ENCODE measurements at regions not wholly inside any gene's neighbourhood (a gene's known extent, or its start where the extent isn't known, plus 50 kb on each side); places are given as distances from the start of the nearest gene placed in this dataset.

DNA sequence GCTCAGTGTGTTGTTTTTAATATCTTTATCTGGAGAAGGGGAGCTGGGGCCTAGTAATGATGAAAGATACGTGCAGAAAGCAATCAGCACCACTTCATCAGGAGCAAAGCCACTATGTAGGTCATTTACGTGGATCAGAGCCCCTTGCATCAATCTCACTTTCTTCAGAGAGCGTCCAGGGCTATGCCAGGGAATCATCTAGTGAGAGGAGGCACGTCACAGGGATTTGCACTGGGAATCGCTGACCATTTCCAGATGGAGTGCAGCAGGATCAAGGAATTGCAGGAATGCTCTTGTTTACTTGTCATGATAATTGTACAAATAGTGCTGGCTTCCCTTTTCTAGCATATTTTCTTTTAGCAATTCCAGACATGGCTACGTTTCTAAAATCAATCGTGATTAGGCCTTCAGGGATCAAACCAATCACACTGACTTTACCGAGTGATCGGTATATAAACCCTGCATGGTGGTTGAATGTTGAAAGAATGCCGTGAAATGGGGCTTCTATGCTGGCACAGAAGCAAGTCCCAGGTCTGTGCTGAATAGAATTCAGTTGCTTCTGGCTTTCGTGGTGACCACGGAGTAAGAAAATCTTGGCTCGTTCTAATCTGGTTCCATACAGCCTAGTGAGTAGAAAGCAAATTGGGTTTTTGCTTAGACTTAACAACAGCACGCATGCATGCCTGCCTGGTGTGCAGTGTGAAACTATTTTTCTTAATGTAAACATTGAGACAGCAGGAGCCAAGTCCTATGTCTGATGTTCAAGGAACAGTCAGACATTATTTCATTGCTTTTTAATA is 122.8 kb downstream of the TMEM200C start:
- no peak overlapping the region for H3K4me3 ChIP-seq
- no peaks in the 10 kb centered on the region for H3K9me3 ChIP-seq (ENCODE audit: low read depth, low read length)
- H3K36me3 ChIP-seq (ENCODE audit: insufficient read depth, low read length): no peaks in the 10 kb centered on the region
- TF ChIP-seq POLR2AphosphoS5 (IDR thresholded peaks at IDR 0.05; ENCODE audit: borderline replicate concordance, low read depth, low read length) (no peak), FOXP2 (optimal IDR thresholded peaks at IDR 0.05; ENCODE audit: control extremely low read depth, extremely low read length, insufficient read depth) (no peak), EZH2 (IDR thresholded peaks at IDR 0.05) (no peak)
- no peak overlapping the region for H3K27ac ChIP-seq
- H3K9ac ChIP-seq (ENCODE audit: insufficient read length): no peak overlapping the region
- DNase-seq (ENCODE audit: low read depth, low spot score): no peak

DNA sequence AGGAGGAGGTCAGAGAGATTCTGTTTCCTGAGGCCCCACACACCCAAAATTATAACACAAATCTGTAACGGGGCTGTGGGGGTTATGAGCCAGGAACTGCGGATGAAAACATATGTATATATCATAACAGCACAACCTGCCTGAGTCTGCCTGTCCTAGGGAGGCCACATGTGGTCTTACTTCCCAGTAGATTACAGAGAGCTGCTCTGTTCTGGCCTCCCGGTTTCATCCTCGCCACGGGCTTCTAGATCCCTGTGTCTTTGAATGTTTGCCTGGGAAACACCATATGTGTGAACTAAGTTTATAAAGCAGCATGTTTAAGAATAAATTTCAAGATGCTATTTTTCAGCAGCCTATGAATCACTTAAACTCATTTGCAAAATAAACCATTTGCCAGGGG is 124.0 kb downstream of the TMEM200C start:
- no peak overlapping the region for H3K27ac ChIP-seq
- no peaks in the 10 kb centered on the region for H3K36me3 ChIP-seq (ENCODE audit: insufficient read depth, low read length)
- TF ChIP-seq FOXP2 (optimal IDR thresholded peaks at IDR 0.05; ENCODE audit: control extremely low read depth, extremely low read length, insufficient read depth): no peak
- no peak for TF ChIP-seq POLR2AphosphoS5 (IDR thresholded peaks at IDR 0.05; ENCODE audit: borderline replicate concordance, low read depth, low read length)
- no peak for TF ChIP-seq EZH2 (IDR thresholded peaks at IDR 0.05)
- H3K9ac ChIP-seq (ENCODE audit: insufficient read length): no peak overlapping the region
- no peaks in the 10 kb centered on the region for H3K9me3 ChIP-seq (ENCODE audit: low read depth, low read length)
- H3K4me3 ChIP-seq: no peak overlapping the region
- DNase-seq (ENCODE audit: low read depth, low spot score): no peak

DNA sequence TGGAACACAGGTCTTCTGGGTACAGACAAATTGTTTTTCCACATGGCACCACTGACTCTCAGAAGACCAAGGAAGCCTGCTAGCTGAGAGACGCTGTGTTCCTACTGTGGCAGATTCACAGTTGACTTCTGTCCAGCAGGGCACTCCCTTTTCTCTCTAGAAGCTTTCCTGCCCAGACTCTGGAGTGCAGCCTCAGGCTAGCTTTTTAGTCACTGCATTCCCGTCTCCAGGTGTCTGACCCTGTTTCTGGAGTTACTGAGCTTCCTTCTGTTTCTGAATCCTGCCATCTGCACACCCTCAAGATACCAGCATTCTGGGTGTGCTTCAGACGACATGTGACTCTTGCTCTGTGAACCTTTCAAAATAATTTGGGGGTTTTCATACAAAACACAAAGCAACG is 125.1 kb downstream of the TMEM200C start:
- DNase-seq (ENCODE audit: low read depth, low spot score): no peak
- Histone ChIP-seq H3K9ac (ENCODE audit: insufficient read length) (no peak overlapping the region), H3K27ac (no peak overlapping the region), H3K36me3 (ENCODE audit: insufficient read depth, low read length) (no peaks in the 10 kb centered on the region), H3K4me3 (no peak overlapping the region), H3K9me3 (ENCODE audit: low read depth, low read length) (no peaks in the 10 kb centered on the region)
- TF ChIP-seq FOXP2 (optimal IDR thresholded peaks at IDR 0.05; ENCODE audit: control extremely low read depth, extremely low read length, insufficient read depth): no peak
- no peak for TF ChIP-seq EZH2 (IDR thresholded peaks at IDR 0.05)
- no peak for TF ChIP-seq POLR2AphosphoS5 (IDR thresholded peaks at IDR 0.05; ENCODE audit: borderline replicate concordance, low read depth, low read length)

GRCh38 chr18:5768454-5768853 is 126.9 kb downstream of the TMEM200C start:
- Histone ChIP-seq H3K9me3 (ENCODE audit: low read depth, low read length) (no peaks in the 10 kb centered on the region), H3K9ac (ENCODE audit: insufficient read length) (no peak overlapping the region), H3K36me3 (ENCODE audit: insufficient read depth, low read length) (no peaks in the 10 kb centered on the region), H3K27ac (no peak overlapping the region), H3K4me3 (no peak overlapping the region)
- DNase-seq (ENCODE audit: low read depth, low spot score): no peak
- TF ChIP-seq POLR2AphosphoS5 (IDR thresholded peaks at IDR 0.05; ENCODE audit: borderline replicate concordance, low read depth, low read length) (no peak), EZH2 (IDR thresholded peaks at IDR 0.05) (no peak), FOXP2 (optimal IDR thresholded peaks at IDR 0.05; ENCODE audit: control extremely low read depth, extremely low read length, insufficient read depth) (no peak)

DNA sequence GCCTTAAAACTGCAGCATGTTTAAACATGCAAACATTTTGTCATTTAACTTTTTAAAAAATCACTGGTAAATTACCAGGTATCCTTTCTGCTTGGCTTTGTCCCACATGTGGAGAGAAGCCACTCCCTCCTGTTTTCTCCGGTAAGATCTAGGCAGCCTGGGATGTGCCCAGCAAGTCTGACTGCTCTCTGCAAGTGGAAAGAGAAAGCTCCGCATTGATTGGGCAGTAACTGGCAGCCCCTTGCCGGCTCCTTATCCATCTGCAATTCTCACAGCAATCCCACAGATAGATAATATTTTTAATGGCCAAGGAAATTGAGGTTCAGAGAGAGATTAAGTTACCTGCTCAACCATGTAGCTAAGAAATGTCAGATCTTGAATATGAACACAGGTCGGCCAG is 136.1 kb downstream of the TMEM200C start:
- Histone ChIP-seq H3K9me3 (ENCODE audit: low read depth, low read length) (no peaks in the 10 kb centered on the region), H3K36me3 (ENCODE audit: insufficient read depth, low read length) (no peaks in the 10 kb centered on the region), H3K4me3 (no peak overlapping the region), H3K27ac (no peak overlapping the region), H3K9ac (ENCODE audit: insufficient read length) (no peak overlapping the region)
- no peak for TF ChIP-seq POLR2AphosphoS5 (IDR thresholded peaks at IDR 0.05; ENCODE audit: borderline replicate concordance, low read depth, low read length)
- DNase-seq (ENCODE audit: low read depth, low spot score): no peak

- H3K9me3 ChIP-seq (ENCODE audit: low read depth, low read length): no peaks in the 10 kb centered on the region
- H3K9ac ChIP-seq (ENCODE audit: insufficient read length): no peak overlapping the region
- no peak for TF ChIP-seq EZH2 (IDR thresholded peaks at IDR 0.05)
- TF ChIP-seq POLR2AphosphoS5 (IDR thresholded peaks at IDR 0.05; ENCODE audit: borderline replicate concordance, low read depth, low read length): no peak
- no peak for TF ChIP-seq FOXP2 (optimal IDR thresholded peaks at IDR 0.05; ENCODE audit: control extremely low read depth, extremely low read length, insufficient read depth)
These were observed 138.5 kb downstream of the TMEM200C start for GRCh38 chr18:5756823-5757222.

GRCh38 chr18:5747678-5748077 is 147.6 kb downstream of the TMEM200C start:
- no peak for DNase-seq (ENCODE audit: low read depth, low spot score)
- H3K27ac ChIP-seq: no peak overlapping the region
- no peak overlapping the region for H3K4me3 ChIP-seq
- TF ChIP-seq FOXP2 (optimal IDR thresholded peaks at IDR 0.05; ENCODE audit: control extremely low read depth, extremely low read length, insufficient read depth): no peak
- no peak for TF ChIP-seq POLR2AphosphoS5 (IDR thresholded peaks at IDR 0.05; ENCODE audit: borderline replicate concordance, low read depth, low read length)
- TF ChIP-seq EZH2 (IDR thresholded peaks at IDR 0.05): no peak
- H3K36me3 ChIP-seq (ENCODE audit: insufficient read depth, low read length): no peaks in the 10 kb centered on the region
- no peaks in the 10 kb centered on the region for H3K9me3 ChIP-seq (ENCODE audit: low read depth, low read length)
- no peak overlapping the region for H3K9ac ChIP-seq (ENCODE audit: insufficient read length)

More at GRCh38 chr18:5756823-5757222, 138.5 kb downstream of the TMEM200C start:
- no peak overlapping the region for H3K4me3 ChIP-seq
- no peak for DNase-seq (ENCODE audit: low read depth, low spot score)
- no peaks in the 10 kb centered on the region for H3K36me3 ChIP-seq (ENCODE audit: insufficient read depth, low read length)
- H3K27ac ChIP-seq: no peak overlapping the region

DNA sequence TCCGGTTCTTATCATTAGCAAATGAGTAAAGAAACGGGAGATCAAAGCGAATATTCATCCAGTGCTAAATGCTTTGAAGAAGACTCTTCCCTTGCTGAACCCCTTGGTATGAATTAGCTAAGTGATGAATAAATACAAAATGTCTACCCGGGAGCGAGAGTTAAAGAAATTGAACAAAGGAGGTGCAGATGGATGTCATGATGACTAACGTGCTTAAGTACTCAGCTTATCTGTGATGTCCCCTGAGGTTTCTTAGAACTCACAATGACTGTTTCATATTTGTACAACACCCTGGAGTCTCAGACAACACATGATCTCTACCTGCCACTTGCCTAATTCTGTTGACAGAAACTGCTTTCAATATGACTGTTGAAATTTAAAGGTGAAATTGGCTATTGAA is 148.5 kb downstream of the TMEM200C start:
- no peak for DNase-seq (ENCODE audit: low read depth, low spot score)
- Histone ChIP-seq H3K27ac (no peak overlapping the region), H3K9ac (ENCODE audit: insufficient read length) (no peak overlapping the region), H3K36me3 (ENCODE audit: insufficient read depth, low read length) (no peaks in the 10 kb centered on the region), H3K9me3 (ENCODE audit: low read depth, low read length) (no peaks in the 10 kb centered on the region), H3K4me3 (no peak overlapping the region)
- TF ChIP-seq FOXP2 (optimal IDR thresholded peaks at IDR 0.05; ENCODE audit: control extremely low read depth, extremely low read length, insufficient read depth): no peak
- TF ChIP-seq POLR2AphosphoS5 (IDR thresholded peaks at IDR 0.05; ENCODE audit: borderline replicate concordance, low read depth, low read length): no peak
- no peak for TF ChIP-seq EZH2 (IDR thresholded peaks at IDR 0.05)

DNA sequence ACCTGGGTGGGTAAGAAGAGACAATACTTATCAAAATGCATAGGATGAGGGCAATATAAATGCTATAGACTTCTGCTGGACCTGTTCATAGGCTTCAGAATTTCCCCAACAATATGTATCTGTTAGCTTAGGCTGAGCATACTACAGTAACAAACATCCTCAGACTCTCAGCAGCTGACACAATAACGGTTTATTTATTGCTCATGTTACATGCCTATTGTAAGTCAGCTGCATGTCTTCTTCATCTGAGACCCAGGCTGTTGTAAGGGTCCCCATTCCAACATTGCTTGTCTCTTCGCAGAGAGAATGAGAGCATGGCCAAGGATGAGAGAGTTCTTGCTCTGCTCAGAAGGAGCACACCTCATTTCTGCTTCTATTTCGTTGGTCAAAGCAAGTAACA is 150.7 kb downstream of the TMEM200C start:
- TF ChIP-seq FOXP2 (optimal IDR thresholded peaks at IDR 0.05; ENCODE audit: control extremely low read depth, extremely low read length, insufficient read depth): no peak
- no peak for TF ChIP-seq EZH2 (IDR thresholded peaks at IDR 0.05)
- TF ChIP-seq POLR2AphosphoS5 (IDR thresholded peaks at IDR 0.05; ENCODE audit: borderline replicate concordance, low read depth, low read length): no peak
- Histone ChIP-seq H3K27ac (no peak overlapping the region), H3K9ac (ENCODE audit: insufficient read length) (no peak overlapping the region), H3K36me3 (ENCODE audit: insufficient read depth, low read length) (no peaks in the 10 kb centered on the region), H3K4me3 (no peak overlapping the region), H3K9me3 (ENCODE audit: low read depth, low read length) (no peaks in the 10 kb centered on the region)
- DNase-seq (ENCODE audit: low read depth, low spot score): no peak
